ENCODE measurements at regions not wholly inside any gene's neighbourhood (a gene's known extent, or its start where the extent isn't known, plus 50 kb on each side); places are given as distances from the start of the nearest gene placed in this dataset.
"Not testable (repeated sequence)": the region's sequence is repeated elsewhere in the genome, so short reads cannot be mapped to it uniquely, and the experiment has no call there.

DNA sequence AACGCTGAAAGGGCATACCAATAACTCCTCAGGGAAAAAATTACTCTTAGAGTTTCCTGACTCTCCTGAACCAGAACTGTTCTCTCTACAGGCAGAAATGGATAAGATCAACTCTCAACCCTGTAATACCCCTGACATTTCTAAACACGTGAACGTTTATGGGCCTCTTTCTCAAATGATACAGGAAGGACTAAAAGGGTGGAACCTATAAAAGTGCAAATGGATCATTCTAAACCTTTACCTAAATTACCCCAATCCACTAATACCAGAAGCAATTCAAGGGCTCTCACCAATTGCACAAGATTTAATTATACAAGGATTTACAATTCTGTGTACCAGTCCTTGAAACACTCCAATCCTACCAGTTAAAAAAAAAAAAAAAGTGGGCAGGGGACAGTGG lies 98.0 kb upstream of the FAM174B start:
- no peak for DNase-seq (ENCODE audit: low spot score)

GRCh38 chr15:92763459-92763858 lies 107.9 kb upstream of the FAM174B start:
- no peak for DNase-seq (ENCODE audit: low spot score)

DNA sequence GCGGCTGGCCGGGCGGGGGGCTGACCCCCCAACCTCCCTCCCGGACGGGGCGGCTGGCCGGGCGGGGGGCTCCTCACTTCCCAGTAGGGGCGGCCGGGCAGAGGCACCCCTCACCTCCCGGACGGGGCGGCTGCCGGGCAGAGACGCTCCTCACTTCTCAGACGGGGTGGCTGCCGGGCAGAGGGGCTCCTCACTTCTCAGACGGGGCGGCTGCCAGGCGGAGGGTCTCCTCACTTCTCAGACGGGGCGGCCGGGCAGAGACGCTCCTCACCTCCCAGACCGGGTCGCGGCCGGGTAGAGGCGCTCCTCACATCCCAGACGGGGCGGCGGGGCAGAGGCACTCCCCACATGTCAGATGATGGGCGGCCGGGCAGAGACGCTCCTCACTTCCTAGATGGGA lies 112.6 kb upstream of the FAM174B start:
- DNase-seq (ENCODE audit: low spot score): not testable (repeated sequence)

DNA sequence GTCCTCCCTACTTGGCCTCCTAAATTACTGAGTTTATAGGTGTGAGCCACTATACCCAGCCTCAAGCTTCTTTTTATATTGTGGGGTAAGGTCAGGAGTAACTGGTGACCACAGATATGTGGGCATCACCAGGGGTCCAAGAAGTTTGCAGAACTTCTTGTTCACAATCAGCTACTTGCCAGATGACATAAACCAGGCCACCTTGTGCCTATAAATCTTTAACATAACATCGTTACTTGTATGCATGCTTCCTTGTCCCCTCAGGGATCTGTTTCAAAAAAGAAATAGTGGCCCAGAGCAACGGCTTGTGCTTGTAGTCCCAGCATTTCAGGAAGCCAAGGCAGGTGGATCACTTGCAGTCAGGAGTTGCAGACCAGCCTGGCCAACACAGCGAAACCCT lies 115.1 kb upstream of the FAM174B start:
- no peak for DNase-seq (ENCODE audit: low spot score)

DNA sequence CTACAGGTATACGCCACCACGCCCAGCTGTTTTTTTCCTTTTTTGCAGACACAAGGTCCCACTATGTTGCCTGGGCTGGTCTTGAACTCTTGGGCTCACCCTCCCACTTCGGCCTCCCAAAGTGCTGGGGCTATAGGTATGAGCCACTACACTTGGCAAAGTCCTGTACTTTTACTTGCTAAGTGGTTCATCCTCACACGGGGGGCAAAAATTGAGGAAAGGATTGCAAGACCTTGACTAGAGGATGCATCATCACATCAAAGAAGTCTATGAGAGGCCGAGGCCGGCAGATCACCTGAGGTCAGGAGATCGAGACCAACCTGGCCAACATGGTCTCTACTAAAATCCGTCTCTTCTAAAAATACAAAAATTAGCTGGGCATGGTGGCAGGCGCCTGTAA lies 116.5 kb upstream of the FAM174B start:
- DNase-seq (ENCODE audit: low spot score): no peak

DNA sequence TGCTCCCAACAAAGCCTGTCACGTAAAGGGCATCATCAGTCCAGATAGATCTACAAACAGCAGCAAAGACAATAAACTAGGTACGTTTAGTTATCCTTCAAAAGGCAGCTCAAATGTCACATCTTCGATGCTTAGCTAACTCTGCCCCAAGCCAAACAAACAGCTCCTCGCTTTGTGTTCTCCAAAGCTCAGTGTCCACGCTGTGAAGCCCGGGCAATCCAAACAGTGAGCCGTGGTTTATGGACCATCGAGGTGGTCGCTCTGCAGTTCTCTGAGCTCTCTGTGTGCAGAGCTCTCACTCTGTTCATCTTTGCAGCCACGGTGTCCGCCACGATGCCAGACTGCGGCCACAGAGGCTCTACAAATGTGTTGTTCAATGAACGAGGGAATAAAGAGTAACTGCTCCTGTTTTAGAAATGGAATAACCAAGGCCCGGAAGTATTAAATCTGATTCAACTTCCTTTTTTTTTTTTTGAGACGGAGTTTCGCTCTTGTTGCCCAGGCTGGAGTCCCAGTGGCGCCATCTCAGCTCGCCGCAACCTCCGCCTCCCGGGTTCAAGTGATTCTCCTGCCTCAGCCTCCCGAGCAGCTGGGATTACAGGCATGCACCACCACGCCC lies 117.2 kb upstream of the FAM174B start:
- no peak for DNase-seq (ENCODE audit: low spot score)

DNA sequence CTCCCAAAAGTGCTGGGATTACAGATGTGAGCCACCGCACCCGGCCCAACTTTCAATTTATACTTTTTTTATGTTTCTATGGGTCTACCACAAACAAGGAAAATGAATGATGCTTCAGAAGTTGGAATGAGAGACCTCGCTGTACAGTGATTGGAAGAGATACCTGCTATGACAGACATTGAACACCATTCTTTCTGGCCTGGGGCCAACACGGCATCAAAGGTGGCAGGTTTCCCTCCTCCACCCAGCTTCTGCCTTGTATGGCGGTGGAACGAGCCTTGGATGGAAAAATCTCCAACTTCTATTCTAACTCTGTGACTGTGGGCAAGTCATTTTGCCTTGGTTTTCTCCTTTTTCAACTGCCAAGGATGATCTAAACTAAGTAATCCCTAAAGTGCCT lies 117.8 kb upstream of the FAM174B start:
- DNase-seq (ENCODE audit: low spot score): no peak

DNA sequence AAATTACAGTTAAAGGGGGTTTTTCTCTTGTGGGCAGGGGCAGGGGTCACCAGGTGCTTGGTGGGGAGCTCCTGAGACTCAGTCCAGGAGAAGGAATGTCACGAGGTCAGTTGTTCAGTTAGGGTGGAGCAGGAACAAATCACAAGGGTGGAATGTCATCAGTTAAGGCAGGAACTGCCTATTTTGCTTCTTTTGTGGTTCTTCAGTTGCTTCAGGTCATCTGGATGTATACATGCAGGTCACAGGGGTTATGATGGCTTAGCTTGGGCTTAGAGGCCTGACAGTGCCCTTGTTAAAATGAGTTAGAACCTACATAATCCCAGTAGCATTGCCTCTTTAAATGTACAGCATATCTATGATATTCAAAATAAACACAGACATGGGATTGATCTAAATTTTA lies 120.2 kb upstream of the CHD2 start:
- no peak for DNase-seq (ENCODE audit: low spot score)

GRCh38 chr15:92780843-92781242 lies 119.3 kb upstream of the CHD2 start:
- no peak for DNase-seq (ENCODE audit: low spot score)

GRCh38 chr15:92781925-92782453 lies 118.1 kb upstream of the CHD2 start:
- no peak for DNase-seq (ENCODE audit: low spot score)

DNA sequence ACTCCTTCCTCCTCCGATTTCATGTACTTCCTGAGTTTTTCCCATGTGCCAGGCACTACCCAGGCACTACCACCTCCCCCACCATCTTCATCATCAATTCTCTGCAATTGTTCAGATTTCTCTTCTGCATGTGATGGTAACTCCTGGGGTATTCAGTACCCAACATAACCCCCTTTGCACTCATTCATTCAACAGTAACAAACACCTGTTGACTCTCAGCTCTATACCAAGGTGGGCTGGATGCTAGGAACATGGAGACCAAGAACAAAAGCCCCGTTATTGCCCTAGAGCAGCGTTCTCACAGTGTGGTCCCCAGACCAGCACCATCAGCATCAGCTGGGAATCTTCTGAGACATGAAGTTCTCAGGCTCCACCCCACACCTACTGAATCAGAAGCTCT lies 113.0 kb upstream of the CHD2 start:
- DNase-seq (ENCODE audit: low spot score): no peak

- no peak for DNase-seq (ENCODE audit: low spot score)
These were observed 111.9 kb upstream of the CHD2 start for GRCh38 chr15:92788196-92788595.

DNA sequence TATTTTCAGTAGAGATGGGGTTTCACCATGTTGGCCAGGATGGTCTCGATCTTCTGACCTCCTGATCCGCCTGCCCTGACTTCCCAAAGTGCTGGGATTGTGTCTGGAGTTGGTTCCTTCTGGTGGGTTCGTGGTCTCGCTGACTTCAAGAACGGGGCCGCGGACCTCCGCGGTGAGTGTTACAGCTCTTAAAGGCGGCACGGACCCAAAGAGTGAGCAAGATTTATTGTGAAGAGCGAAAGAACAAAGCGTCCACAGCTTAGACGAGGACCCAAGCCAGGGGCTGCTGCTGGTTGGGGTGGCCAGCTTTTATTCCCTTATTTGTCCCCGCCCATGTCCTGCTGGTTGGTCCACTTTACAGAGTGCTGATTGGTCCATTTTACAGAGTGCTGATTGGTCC lies 111.3 kb upstream of the CHD2 start:
- not testable (repeated sequence) for DNase-seq (ENCODE audit: low spot score)

DNA sequence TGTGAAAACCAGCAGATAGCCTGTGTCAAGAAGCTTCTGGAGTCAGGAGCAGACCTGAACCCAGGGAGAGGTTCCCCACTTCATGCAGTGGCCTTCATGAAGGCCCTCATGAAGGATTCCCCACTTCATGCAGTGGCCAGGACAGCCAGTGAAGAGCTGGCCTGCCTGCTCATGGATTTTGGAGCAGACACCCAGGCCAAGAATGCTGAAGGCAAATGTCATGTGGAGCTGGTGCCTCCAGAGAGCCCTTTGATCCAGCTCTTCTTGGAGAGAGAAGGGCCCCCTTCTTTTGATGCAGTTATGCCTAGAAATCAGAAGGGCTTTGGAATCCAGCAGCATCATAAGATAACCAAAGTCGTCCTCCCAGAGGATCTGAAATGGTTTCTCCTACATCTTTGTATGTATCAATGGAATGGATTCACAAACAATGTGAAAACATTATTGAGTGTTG lies 103.9 kb upstream of the CHD2 start:
- no peak for DNase-seq (ENCODE audit: low spot score)

DNA sequence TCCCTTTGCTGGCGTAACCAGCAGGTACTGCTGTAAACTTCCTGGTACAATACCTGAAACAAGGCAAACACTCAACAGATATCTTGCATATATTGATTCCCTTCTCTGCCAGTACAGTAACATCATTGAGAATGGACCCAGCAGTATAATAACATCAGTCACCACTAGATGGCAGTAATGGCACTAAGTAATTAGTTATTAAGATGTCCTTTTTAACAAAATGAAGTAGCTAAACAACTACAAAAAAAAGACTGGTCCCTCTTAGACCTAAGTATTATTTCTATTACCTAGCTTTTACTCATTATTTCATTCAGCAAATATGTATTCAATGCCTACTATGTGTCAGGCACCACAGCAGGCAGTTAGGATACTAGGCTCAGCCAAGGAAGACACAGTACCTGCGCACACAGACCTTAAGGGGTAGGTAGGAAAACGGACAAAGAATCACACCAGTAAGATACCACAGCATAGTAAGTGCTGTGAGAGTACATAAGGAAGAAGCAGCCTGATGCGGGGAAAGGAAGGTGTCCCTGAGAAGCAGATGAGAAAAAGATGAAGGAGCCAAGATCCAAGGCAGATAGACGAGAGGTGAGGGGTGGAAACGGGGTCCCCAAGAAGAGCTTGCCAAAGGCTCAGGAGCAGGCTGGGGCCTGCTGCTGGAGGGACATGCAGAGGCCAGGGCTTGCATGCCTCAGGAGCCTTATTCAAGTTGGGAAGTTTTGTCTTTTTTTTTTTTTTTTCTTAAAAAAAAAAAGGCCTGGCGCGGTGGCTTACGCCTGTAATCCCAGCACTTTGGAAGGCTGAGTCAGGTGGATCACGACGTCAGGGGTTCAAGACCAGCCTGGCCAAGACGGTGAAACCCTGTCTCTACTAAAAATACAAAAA lies 102.7 kb upstream of the CHD2 start:
- peak; percentile 58 for DNase-seq (ENCODE audit: low spot score)

DNA sequence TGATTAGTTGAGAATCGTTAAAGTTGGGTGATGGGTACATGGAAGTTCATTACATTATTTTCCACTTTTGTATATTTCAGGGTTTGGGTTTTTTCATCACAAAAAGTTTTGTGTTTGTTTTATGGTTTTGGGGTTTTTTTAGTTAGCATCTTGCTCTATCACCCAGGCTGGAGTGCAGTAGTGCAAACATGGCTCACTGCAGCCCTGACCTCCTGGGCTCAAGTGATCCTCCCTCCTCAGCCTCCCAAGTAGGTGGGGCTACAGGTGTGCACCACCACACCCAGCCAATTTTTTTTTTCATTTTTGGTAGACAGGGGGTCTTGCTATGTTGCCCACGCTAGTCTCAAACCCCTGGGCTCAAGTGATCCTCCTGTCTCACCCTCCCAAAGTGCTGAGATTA lies 100.1 kb upstream of the CHD2 start:
- DNase-seq (ENCODE audit: low spot score): no peak

DNA sequence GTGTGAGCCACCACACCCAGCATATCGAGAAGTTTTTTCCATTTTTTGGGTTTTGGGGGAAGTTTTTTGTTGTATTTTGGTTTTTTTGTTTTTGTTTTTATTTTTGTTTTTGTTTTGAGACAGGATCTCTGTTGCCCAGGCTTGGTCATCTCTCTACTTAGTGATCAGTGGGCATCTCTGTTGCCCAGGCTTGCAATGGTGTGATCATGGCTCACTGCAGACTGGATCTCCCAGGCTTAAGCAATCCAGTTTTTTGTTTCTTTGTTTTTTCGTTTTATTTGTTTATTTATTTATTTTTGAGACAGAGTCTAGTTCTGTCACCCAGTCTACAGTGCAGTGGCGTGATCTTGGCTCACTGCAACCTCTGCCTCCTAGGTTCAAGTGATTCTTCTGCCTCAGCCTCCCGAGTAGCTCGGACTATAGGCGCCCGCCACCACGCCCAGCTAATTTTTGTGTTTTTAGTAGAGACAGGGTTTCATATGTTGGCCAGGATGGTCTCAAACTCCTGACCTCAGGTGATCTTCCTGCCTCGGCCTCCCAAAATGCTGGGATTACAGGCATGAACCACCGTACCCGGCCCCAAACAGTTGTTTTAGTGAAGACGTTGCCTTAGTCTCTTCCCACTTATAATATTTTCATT lies 99.6 kb upstream of the CHD2 start:
- DNase-seq (ENCODE audit: low spot score): not testable (repeated sequence)

GRCh38 chr15:92801056-92801773 lies 98.9 kb upstream of the CHD2 start:
- peak; percentile 76 for DNase-seq (ENCODE audit: low spot score)

- peak; percentile 72 for DNase-seq (ENCODE audit: low spot score)
These were observed 98.2 kb upstream of the CHD2 start for GRCh38 chr15:92801774-92802464.

DNA sequence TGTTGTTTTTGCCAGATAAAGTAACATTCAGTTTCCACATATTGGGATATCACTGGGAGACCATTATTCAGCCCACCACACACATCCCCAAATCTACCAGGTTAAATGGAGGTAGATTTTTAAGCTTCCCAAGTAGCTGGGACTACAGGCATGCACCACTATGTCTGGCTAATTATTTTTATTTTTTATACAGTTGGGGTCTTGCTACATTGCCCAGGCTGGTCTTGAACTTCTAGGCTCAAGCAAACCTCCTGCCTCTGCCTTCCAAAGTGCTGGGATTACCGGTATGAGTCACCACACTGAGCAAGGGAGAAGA lies 96.6 kb upstream of the CHD2 start:
- no peak for DNase-seq (ENCODE audit: low spot score)

GRCh38 chr15:92803852-92804609 lies 96.1 kb upstream of the CHD2 start:
- DNase-seq (ENCODE audit: low spot score): peak; percentile 82

Measured in AG20443 (cell line).